HG02759 (cell line): ENCODE measurements at regions not wholly inside any gene's neighbourhood (a gene's known extent, or its start where the extent isn't known, plus 50 kb on each side); places are given as distances from the start of the nearest gene placed in this dataset.

Source experiments
- ATAC-seq: cut with Tn5 transposase; IDR thresholded peaks from one replicate; pipeline ENCODE4 v1.9.1; 2021; ENCODE audit warnings: mild to moderate bottlenecking, moderate library complexity; ENCODE audit not compliant: unreplicated experiment

DNA sequence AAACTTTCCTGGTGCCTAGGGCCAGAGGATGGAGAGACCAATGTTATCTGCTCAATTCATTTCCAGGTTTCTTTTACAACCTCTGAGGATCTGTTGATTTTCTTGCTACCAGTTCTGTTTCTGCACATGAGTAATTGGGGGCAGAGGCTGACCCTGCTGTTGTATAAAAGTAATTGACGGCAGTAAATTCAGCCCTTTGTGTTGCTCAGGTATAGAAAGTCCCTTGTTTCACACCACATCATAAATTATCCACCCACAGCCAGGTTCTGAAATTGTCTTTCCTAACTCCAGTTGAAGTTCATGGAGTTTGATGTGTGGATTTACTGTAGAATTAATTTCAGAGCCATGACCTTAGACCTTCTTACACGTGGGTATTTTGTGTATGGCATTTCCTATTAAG is 107.4 kb upstream of the GRIK2 start:
- no peak for ATAC-seq

DNA sequence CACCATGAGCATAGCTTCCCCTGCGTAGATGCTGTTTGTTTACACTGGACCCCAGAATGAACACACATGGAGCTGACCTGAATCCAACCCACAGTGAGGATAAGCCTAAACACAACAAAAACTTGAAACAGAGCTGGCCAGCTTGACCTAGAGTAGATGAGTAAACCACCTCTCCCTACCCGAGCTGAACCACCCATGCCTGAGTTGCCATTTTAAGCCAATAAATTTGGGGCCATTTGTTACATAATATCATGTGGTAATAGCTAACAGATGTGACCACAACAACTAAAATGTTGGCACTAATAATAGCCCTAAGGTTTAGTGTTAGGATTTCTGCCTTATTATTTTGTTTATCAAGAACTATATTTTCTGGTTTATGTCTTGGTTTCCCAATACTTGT is 103.2 kb upstream of the GRIK2 start:
- no peak for ATAC-seq

DNA sequence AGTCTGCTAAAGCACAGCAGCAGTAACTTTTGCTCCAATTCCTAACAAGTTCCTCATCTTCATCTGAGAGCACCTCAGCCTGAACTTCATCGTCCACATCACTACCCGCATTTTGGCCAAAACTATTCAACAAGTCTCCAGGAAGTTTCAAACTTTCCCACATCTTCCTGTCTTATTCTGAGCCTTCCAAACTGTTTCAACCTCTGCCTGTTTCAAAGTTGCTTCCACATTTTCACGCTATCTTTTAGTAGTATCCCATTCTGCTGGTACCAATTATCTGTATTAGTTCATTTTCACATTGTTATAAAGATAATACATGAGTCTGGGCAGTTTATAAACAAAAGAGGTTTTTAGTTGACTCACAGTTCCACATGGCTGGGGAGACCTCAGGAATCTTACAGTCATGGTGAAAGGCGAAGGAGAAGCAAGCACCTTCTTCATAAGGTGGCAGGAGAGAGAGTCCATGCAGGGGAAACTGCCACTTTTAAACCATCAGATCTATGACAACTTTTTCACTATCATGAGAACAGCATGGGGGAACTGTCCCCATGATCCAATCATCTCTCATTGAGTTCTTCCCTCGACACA is 99.4 kb upstream of the GRIK2 start:
- ATAC-seq, result no peak

DNA sequence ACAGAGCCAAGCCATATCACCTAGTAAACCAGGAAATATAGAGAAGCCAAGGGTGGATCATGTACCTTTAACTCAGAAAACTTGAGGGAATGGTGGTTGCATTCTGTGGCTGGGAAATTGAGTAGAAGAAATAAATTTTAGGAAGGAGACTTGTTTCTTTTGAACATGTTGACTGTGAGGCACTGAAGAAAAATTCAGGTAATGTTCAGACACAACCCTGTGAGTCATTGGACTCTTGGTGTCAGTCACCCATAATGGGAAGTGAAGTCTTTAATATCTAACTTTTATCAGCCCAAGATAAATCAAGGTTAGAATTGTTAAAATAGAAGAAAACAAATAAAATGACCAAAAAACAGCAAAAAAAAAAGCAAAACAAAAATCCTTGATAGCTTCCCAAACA is 98.8 kb upstream of the GRIK2 start:
- ATAC-seq, result no peak

GRCh38 chr6:101296169-101296960 is 97.1 kb upstream of the GRIK2 start:
- no peak for ATAC-seq

DNA sequence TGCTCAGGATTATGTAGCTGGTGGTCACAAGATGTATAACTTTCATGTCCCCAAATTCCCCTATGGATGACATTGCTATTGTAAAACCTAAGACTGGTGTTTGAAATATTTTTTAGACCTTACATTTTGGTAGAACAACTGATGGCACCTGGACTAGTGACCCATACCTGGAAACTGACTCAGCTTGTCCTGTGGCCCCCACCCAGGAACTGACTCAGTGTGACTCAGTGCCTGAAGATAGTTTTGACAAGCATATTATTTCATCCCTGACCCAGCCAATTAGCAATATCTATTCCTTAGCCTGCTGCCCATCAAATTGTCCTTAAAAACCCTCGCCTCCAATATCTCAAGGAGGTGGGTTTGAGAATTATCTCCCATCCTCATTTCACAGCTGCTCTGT is 90.9 kb upstream of the GRIK2 start:
- no peak for ATAC-seq

DNA sequence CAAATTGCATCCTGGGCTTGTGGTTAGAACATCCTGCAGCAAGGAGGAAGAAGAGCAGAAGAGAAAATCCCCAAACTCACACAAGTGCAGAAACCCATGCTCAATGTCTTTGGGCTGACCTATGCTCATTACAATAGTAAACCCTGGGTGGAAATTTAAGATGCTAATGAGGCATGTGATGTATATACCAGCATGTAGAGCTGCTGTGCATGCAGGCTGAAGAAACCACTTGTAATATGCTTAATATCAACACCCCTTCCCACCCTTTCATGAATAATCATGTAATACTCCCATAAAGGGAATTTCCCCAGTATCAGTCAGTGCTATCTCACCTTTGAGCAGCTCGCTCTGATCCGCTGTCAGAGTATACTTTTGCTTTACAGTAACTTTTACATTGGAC is 90.0 kb upstream of the GRIK2 start:
- no peak for ATAC-seq

DNA sequence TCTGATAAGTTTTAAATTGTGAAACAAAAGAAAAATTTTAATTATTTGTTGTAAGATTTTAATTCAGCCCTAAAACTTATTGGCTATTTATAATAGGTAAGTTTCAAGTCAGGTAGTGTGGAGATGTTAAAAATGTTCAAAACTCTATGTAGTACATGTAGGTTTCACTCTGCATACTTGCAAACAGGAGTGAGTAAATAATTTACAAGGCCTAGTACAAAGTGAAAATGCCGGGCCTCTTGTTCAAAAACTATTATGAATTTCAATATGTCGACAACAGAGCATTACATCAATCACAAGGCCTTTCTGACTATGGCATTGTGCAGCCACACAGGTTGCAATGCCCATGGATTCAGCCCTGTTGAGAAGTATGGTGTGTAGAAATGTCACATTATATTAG is 80.9 kb upstream of the GRIK2 start:
- ATAC-seq, result no peak

GRCh38 chr6:101322921-101323320 is 70.6 kb upstream of the GRIK2 start:
- no peak for ATAC-seq

DNA sequence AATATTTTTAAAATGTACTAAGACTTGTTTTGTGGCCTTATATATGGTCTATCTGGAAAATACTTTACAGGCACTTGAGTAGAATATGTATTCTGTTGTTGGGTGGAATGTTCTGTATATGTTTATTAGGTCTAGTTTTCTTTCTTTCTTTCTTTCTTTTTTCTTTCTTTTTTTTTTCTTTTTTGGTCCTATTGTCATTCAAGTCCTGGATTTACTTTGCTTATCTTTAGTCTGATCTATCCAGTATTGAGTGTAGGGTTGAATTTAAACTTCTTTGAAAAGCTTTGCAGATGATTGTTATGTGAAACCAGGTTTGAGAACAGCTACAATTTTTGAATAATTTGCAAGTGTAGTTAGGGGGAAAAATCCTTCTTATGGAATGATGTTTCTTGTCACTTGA is 67.1 kb upstream of the GRIK2 start:
- ATAC-seq, result no peak

DNA sequence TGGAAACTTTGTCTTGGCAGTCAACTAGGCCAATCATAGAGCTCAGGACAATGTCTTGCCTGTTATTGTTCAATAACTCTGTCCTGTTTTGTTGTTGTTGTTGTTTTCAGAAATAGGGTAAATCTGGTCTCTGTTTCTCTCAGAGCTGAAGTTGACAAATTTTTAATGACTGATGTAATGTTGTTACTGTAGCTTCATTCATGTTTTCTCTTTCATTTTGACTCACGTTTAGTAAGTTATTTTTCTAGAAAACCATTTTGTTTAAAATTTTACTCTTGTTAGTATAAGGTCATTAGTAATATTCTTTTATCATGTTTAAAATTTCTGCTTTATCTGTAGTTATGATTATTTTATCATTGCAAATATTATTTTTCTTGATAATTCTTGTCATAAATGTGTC is 51.6 kb upstream of the GRIK2 start:
- no peak for ATAC-seq
